Epithelial cell of proximal tubule (primary cell): ENCODE measurements at regions not wholly inside any gene's neighbourhood (a gene's known extent, or its start where the extent isn't known, plus 50 kb on each side); places are given as distances from the start of the nearest gene placed in this dataset.
"Not testable (repeated sequence)": the region's sequence is repeated elsewhere in the genome, so short reads cannot be mapped to it uniquely, and the experiment has no call there.

Source experiments
- DNase-seq: peaks from one replicate; pipeline ENCODE4 v3.0.0-alpha.2; 2011; ENCODE audit warnings: low read depth
- H3K4me3 ChIP-seq: 2 replicates; pipeline ENCODE4 v1.5.1; 2011; ENCODE audit warnings: low read depth, mild to moderate bottlenecking, low read length
- TF ChIP-seq, protein P1 (sequence below): conservative IDR thresholded peaks from 2 replicates; pipeline ENCODE4 v1.5.1; 2012; ENCODE audit warnings: low read depth, mild to moderate bottlenecking, low read length

- TF ChIP-seq, protein P1, sequence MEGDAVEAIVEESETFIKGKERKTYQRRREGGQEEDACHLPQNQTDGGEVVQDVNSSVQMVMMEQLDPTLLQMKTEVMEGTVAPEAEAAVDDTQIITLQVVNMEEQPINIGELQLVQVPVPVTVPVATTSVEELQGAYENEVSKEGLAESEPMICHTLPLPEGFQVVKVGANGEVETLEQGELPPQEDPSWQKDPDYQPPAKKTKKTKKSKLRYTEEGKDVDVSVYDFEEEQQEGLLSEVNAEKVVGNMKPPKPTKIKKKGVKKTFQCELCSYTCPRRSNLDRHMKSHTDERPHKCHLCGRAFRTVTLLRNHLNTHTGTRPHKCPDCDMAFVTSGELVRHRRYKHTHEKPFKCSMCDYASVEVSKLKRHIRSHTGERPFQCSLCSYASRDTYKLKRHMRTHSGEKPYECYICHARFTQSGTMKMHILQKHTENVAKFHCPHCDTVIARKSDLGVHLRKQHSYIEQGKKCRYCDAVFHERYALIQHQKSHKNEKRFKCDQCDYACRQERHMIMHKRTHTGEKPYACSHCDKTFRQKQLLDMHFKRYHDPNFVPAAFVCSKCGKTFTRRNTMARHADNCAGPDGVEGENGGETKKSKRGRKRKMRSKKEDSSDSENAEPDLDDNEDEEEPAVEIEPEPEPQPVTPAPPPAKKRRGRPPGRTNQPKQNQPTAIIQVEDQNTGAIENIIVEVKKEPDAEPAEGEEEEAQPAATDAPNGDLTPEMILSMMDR, result no peak
- no peak overlapping the region for H3K4me3 ChIP-seq
- DNase-seq, result no peak
These were observed 274.1 kb downstream of the COG6 start for GRCh38 chr13:39929583-39929982.

DNA sequence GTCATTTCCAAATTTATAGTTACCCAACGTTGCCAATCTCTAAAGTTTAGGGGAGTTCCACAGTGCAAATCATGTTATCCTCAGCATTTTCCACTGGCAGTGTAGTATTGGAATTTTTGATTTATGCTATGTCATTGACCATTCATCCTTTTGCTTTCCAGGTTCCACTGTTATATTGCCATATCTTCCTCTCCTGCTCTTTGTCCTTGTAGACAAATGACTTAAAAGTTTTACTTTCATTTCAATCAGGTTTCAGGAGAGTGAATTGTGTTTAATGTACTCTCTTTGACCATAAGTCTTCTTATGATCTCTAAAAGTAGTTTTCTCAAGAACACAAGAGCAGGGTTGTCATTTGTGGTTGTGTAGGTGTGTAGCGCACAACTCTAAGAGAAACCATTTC, 274.6 kb downstream of the COG6 start:
- H3K4me3 ChIP-seq, result no peak overlapping the region
- TF ChIP-seq, protein P1, result no peak
- DNase-seq, result no peak

DNA sequence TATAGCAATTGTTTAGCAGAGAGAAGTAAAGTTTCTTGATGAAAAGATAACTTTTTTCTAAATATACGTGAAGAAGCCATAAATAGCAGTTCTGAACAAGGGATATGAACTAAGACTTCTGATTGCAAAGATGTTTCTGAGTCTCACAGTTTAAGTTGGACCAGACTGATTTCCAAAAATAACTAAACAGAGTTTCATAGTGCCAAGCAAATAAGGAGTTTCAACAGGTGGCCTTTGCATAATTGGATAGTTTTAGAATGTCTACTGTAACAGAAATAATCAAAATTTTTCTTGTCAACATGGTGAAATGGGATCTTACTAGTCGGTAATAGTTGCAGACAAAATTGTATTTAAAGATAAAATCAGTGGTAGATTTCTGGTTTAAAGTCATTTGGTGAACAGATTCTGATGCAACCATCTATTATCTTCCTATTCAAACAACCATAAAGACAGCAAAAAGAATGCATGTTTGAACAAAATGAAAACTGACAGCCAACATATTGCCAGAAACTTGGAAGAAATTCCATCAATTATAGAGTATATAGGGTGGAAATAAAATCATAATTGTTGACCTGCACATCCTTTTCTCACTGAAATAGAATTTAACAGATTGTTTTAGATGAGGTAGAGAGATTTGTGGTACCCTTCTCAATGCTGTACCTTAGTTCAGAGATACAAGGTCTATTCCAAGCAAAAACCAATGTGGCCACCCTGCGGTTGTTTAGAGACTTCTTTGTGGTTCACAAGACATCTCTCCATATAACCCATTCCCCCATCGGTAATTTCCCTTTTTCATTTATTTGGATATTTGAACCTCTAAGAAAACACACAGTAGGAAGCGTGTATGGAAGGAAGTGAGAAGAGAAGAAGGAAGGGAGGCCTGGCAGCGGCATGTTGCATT, 275.3 kb downstream of the COG6 start:
- DNase-seq, result no peak
- TF ChIP-seq, protein P1, result no peak
- no peak overlapping the region for H3K4me3 ChIP-seq

DNA sequence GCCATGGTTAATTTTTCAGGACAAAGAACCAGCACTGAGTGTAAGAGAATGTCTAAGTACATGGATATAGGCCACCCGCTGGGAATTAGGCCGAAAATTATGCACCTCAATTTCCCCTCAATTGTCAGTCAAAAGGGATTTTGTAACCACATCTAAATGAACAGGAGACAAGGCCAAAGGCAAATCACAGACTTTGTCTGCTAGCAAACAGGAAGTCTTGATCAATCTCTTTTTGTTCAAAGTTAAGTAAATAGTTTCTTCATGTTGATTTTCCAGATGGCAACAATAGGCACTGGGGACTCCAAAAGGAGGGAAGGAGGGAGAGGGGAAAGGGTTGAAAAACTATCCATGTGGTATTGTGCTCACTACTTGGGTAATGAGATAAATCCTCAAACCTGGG, 276.0 kb downstream of the COG6 start:
- DNase-seq, result no peak
- TF ChIP-seq, protein P1, result no peak
- H3K4me3 ChIP-seq, result no peak overlapping the region

GRCh38 chr13:39932514-39932913, 277.1 kb downstream of the COG6 start:
- not testable (repeated sequence) for DNase-seq, H3K4me3 ChIP-seq

DNA sequence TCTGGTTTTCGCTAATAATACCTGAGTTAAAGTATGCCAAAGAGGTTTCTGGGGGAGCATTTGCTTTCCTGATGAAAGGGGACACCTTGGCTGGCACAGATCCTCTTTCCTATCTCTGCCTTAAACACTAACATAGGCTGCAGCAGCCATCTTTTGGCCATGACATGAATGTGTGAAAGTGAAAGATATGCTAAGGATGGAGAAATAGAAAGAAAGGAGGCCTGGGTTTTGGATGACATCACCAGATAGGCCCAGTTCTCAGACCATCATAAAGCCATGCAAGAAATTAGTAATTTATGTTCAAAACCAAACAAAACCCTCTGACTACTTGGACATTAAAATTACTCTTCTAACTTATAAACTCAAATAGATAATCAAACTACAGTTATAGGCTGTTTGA, 279.7 kb downstream of the COG6 start:
- DNase-seq, result no peak
- no peak overlapping the region for H3K4me3 ChIP-seq
- TF ChIP-seq, protein P1, result no peak

GRCh38 chr13:39938596-39938995, 283.1 kb downstream of the COG6 start:
- no peak overlapping the region for H3K4me3 ChIP-seq
- TF ChIP-seq, protein P1, result no peak
- DNase-seq, result no peak
